Uterus (tissue), 3 donors: ENCODE measurements at regions not wholly inside any gene's neighbourhood (a gene's known extent, or its start where the extent isn't known, plus 50 kb on each side); places are given as distances from the start of the nearest gene placed in this dataset.

Source experiments
- DNase-seq, 2 donors: peaks; one replicate each; pipeline ENCODE4 v3.0.0-alpha.2; 2019 to 2020
- H3K27ac ChIP-seq, 2 donors: fragments of 200-600 bp; sonication (generic); 1 replicate in 1 of 2; 2 replicates in 1 of 2; pipeline ENCODE4 v1.5.1; 2016 to 2018
- H3K27me3 ChIP-seq, 2 donors: fragments of 200-600 bp; sonication (generic); one replicate each; pipeline ENCODE4 v1.5.1; 2018 to 2019; ENCODE audit warnings: control low read depth in 1 of 2
- H3K36me3 ChIP-seq, 2 donors: fragments of 200-600 bp; sonication (generic); one replicate each; pipeline ENCODE4 v1.5.1; 2019; ENCODE audit warnings: control low read depth in 1 of 2
- H3K4me1 ChIP-seq, 2 donors: fragments of 200-600 bp; sonication (generic); one replicate each; pipeline ENCODE4 v1.5.1; 2018 to 2019; ENCODE audit warnings: control low read depth in 1 of 2
- H3K4me3 ChIP-seq, 2 donors: fragments of 200-600 bp; sonication (generic); 1 replicate in 1 of 2; 2 replicates in 1 of 2; pipeline ENCODE4 v1.5.1; 2018 to 2019; ENCODE audit warnings: mild to moderate bottlenecking in 1 of 2
- H3K9me3 ChIP-seq, 2 donors: fragments of 200-600 bp; sonication (generic); one replicate each; pipeline ENCODE4 v1.5.1; 2019; ENCODE audit warnings: control low read depth in 1 of 2
- CTCF ChIP-seq, 4 experiments: fragments of 200-600 bp in 2 of 4; fragments of 450-650 bp in 2 of 4; sonication (generic) in 2 of 4; IDR thresholded peaks; one replicate each; pipeline ENCODE4 v1.5.1; 2016 to 2019; ENCODE audit warnings: antibody characterized with exemption in 4 of 4, mild to moderate bottlenecking in 2 of 4, moderate library complexity in 1 of 4
- POLR2A ChIP-seq, 2 donors: fragments of 450-650 bp; IDR thresholded peaks; one replicate each; pipeline ENCODE4 v1.6.1; 2016; ENCODE audit warnings: antibody characterized with exemption in 2 of 2, mild to moderate bottlenecking in 1 of 2, moderate library complexity in 1 of 2
- intact Hi-C: fragments of 100-400 bp; cut with DNase I; formaldehyde crosslinking; loops from one replicate; pipeline ENCODE4 v1.15.1; 2023; ENCODE audit warnings: low total_unique reads
- donor health status: DM: yes; HTN: yes; CAD: no.

- Histone ChIP-seq H3K9me3 (no peaks in the 10 kb centered on the region), H3K27me3 (no peaks in the 10 kb centered on the region), H3K36me3 (no peaks in the 10 kb centered on the region), H3K27ac (no peak overlapping the region), H3K4me3 (no peak overlapping the region), H3K4me1 (no peaks in the 10 kb centered on the region)
- no peak for DNase-seq
- TF ChIP-seq CTCF (IDR thresholded peaks at IDR 0.05) (no peak), POLR2A (IDR thresholded peaks at IDR 0.05) (no peak)
- intact Hi-C loops: no loop called here
Measured at GRCh38 chr6:137589067-137589848, 95.1 kb upstream of the OLIG3 start.

- no peaks in the 10 kb centered on the region for H3K4me1 ChIP-seq
- TF ChIP-seq POLR2A (IDR thresholded peaks at IDR 0.05) (no peak), CTCF (IDR thresholded peaks at IDR 0.05) (no peak)
- DNase-seq: no peak
- no peaks in the 10 kb centered on the region for H3K36me3 ChIP-seq
- no peaks in the 10 kb centered on the region for H3K9me3 ChIP-seq
- no peaks in the 10 kb centered on the region for H3K27me3 ChIP-seq
- intact Hi-C loops: no loop called here
- no peak overlapping the region for H3K27ac ChIP-seq
- H3K4me3 ChIP-seq: no peak overlapping the region
Measured at GRCh38 chr6:137590684-137591083, 96.5 kb upstream of the OLIG3 start.

GRCh38 chr6:137601471-137601870, 107.3 kb upstream of the OLIG3 start:
- no peak for DNase-seq
- Histone ChIP-seq H3K9me3 (no peaks in the 10 kb centered on the region), H3K4me3 (no peak overlapping the region), H3K27ac (no peak overlapping the region), H3K27me3 (no peaks in the 10 kb centered on the region), H3K36me3 (no peaks in the 10 kb centered on the region), H3K4me1 (no peaks in the 10 kb centered on the region)
- no peak for TF ChIP-seq CTCF (IDR thresholded peaks at IDR 0.05)
- no peak for TF ChIP-seq POLR2A (IDR thresholded peaks at IDR 0.05)
- intact Hi-C loops: no loop called here

- DNase-seq: no peak
- no peaks in the 10 kb centered on the region for H3K4me1 ChIP-seq
- intact Hi-C loops: no loop called here
Measured at GRCh38 chr6:137602313-137603197, 108.4 kb upstream of the OLIG3 start.

More at GRCh38 chr6:137602313-137603197, 108.4 kb upstream of the OLIG3 start:
- H3K4me3 ChIP-seq: no peak overlapping the region
- no peak for TF ChIP-seq CTCF (IDR thresholded peaks at IDR 0.05)
- TF ChIP-seq POLR2A (IDR thresholded peaks at IDR 0.05): no peak
- no peaks in the 10 kb centered on the region for H3K9me3 ChIP-seq
- no peaks in the 10 kb centered on the region for H3K36me3 ChIP-seq
- no peak overlapping the region for H3K27ac ChIP-seq
- no peaks in the 10 kb centered on the region for H3K27me3 ChIP-seq
